HG02798 (cell line): ENCODE measurements at regions not wholly inside any gene's neighbourhood (a gene's known extent, or its start where the extent isn't known, plus 50 kb on each side); places are given as distances from the start of the nearest gene placed in this dataset.
"Not testable (repeated sequence)": the region's sequence is repeated elsewhere in the genome, so short reads cannot be mapped to it uniquely, and the experiment has no call there.

Experiments used
- ATAC-seq: cut with Tn5 transposase; IDR thresholded peaks from one replicate; pipeline ENCODE4 v1.9.1; 2021; ENCODE audit warnings: mild to moderate bottlenecking; ENCODE audit not compliant: unreplicated experiment, poor library complexity

- ATAC-seq: peak; percentile 95
These were observed 642.2 kb downstream of the SH2D4B start for GRCh38 chr10:81179805-81180452.

- ATAC-seq: no peak
These were observed 644.6 kb downstream of the SH2D4B start for GRCh38 chr10:81182296-81182695.

GRCh38 chr10:81192221-81192788 lies 654.6 kb downstream of the SH2D4B start:
- no peak for ATAC-seq

GRCh38 chr10:81200801-81201200 lies 663.1 kb downstream of the SH2D4B start:
- no peak for ATAC-seq

GRCh38 chr10:81207359-81207758 lies 667.6 kb upstream of the NRG3 start:
- ATAC-seq: not testable (repeated sequence)

GRCh38 chr10:81213370-81213769 lies 661.6 kb upstream of the NRG3 start:
- ATAC-seq: no peak

- no peak for ATAC-seq
These were observed 659.5 kb upstream of the NRG3 start for GRCh38 chr10:81215498-81215897.

GRCh38 chr10:81216949-81217348 lies 658.0 kb upstream of the NRG3 start:
- no peak for ATAC-seq

- ATAC-seq: no peak
These were observed 656.7 kb upstream of the NRG3 start for GRCh38 chr10:81218307-81218706.

- no peak for ATAC-seq
These were observed 655.2 kb upstream of the NRG3 start for GRCh38 chr10:81219758-81220157.

- no peak for ATAC-seq
These were observed 626.1 kb upstream of the NRG3 start for GRCh38 chr10:81248886-81249285.

GRCh38 chr10:81251457-81252115 lies 623.4 kb upstream of the NRG3 start:
- no peak for ATAC-seq

GRCh38 chr10:81264991-81265390 lies 610.0 kb upstream of the NRG3 start:
- not testable (repeated sequence) for ATAC-seq

- ATAC-seq: no peak
These were observed 604.9 kb upstream of the NRG3 start for GRCh38 chr10:81270051-81270450.

- no peak for ATAC-seq
These were observed 594.2 kb upstream of the NRG3 start for GRCh38 chr10:81280497-81281479.

- ATAC-seq: peak; percentile 52
These were observed 586.5 kb upstream of the NRG3 start for GRCh38 chr10:81288544-81288943.

- ATAC-seq: no peak
These were observed 577.7 kb upstream of the NRG3 start for GRCh38 chr10:81297292-81297691.

- ATAC-seq: no peak
These were observed 571.3 kb upstream of the NRG3 start for GRCh38 chr10:81303656-81304055.

- ATAC-seq: no peak
These were observed 567.8 kb upstream of the NRG3 start for GRCh38 chr10:81306971-81307782.

- no peak for ATAC-seq
These were observed 565.9 kb upstream of the NRG3 start for GRCh38 chr10:81309041-81309552.
